Stomach (tissue), 4 donors: ENCODE measurements at regions not wholly inside any gene's neighbourhood (a gene's known extent, or its start where the extent isn't known, plus 50 kb on each side); places are given as distances from the start of the nearest gene placed in this dataset.

Experiments used
- CTCF ChIP-seq, 7 experiments: fragments of 450-650 bp in 4 of 7; fragments of 200-600 bp in 3 of 7; sonication (generic) in 3 of 7; IDR thresholded peaks; one replicate each; pipeline ENCODE4 v1.5.1; 2016 to 2019; ENCODE audit warnings: antibody characterized with exemption in 7 of 7, control low read depth in 2 of 7, mild to moderate bottlenecking in 1 of 7
- EP300 ChIP-seq: sonication (generic); formaldehyde crosslinking; IDR thresholded peaks from one replicate; pipeline ENCODE4 v1.6.1; 2017; ENCODE audit warnings: antibody characterized with exemption
- POLR2A ChIP-seq, 4 donors: fragments of 450-650 bp; IDR thresholded peaks; one replicate each; pipeline ENCODE4 v1.6.1; 2016; ENCODE audit warnings: antibody characterized with exemption in 4 of 4, control low read depth in 2 of 4, mild to moderate bottlenecking in 1 of 4, moderate library complexity in 1 of 4

GRCh38 chr21:39109163-39109530 is 74.1 kb downstream of the PSMG1 start:
- TF ChIP-seq EP300 (no peak), POLR2A (IDR thresholded peaks at IDR 0.05) (no peak), CTCF (IDR thresholded peaks at IDR 0.05) (no peak)
